NCI-H446 treated with DMSO at 0.1 percent for 48 hours (cell line): ENCODE measurements at regions not wholly inside any gene's neighbourhood (a gene's known extent, or its start where the extent isn't known, plus 50 kb on each side); places are given as distances from the start of the nearest gene placed in this dataset.
"Not testable (repeated sequence)": the region's sequence is repeated elsewhere in the genome, so short reads cannot be mapped to it uniquely, and the experiment has no call there.

Experiments used
- DNase-seq: peaks from one replicate; lab custom pipeline; 2025; lab: John Stamatoyannopoulos, UW

- DNase-seq, result no peak
Measured at GRCh38 chr15:45948181-45948621, 313.4 kb downstream of the SQOR start.

DNA sequence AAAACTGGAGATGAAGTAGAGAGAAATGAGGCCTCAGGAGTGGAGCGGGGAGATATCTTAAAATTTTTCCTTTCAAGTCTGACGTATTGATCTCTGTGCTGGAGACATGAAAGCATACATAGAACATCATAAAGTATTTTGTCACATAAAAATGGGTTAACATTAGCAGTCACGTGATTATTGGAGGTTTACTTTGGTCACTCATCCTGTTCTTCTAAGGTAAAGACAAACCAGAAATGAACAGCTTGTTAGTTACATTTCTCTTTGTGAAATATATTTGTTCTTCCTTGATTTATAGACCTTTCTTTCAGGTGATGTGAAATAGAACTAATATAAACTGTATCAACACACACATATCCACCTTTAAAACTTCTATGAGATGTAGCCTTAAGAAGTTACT is 324.1 kb downstream of the SQOR start:
- no peak for DNase-seq

GRCh38 chr15:45962733-45963132 is 327.9 kb downstream of the SQOR start:
- no peak for DNase-seq

- no peak for DNase-seq
Measured at GRCh38 chr15:45970542-45970941, 335.7 kb downstream of the SQOR start.

- no peak for DNase-seq
Measured at GRCh38 chr15:45980366-45980765, 345.5 kb downstream of the SQOR start.

GRCh38 chr15:45981625-45982024 is 346.8 kb downstream of the SQOR start:
- no peak for DNase-seq

DNA sequence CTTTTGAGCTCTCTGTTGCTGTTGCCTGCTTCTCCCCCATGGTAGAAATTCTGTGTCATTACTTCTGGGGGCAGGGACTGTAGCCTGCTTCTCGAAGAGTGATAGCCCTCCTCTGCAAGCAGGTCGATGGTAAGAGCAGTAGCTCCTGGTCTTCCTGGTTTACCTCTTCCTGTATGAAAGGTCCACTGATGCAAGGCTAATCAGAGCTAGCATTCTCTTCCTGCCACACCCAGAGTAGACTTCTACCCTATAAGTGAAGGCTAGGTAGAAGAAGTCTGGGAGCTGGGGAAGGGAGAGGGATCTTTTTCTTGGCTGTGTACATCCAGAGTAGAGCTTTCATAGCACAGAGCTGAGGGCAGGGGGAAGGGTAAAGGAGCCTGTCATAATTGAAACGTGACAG is 357.0 kb downstream of the SQOR start:
- no peak for DNase-seq

GRCh38 chr15:45993072-45993471 is 358.2 kb downstream of the SQOR start:
- no peak for DNase-seq

- DNase-seq, result no peak
Measured at GRCh38 chr15:45993508-45993907, 358.7 kb downstream of the SQOR start.

DNA sequence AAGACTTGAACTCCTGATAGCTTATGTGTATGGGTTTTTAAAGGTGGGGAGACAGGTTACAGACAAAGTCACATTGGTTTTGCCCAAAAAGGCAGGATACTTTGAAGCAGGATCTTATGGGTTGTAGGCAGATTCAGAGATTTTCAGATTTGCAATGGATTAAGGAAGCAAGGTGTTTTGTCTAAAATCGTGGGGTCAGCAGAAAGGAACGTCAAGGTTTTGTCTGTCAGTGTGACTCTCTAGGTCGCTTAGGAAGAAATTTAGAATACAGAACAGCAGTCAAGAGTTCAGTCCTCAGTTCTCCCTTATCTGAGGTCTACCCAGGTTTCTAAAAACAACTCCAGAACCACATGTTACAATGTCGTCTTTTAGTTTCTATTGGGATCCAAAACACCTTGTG is 361.0 kb downstream of the SQOR start:
- no peak for DNase-seq

- no peak for DNase-seq
Measured at GRCh38 chr15:46014532-46014931, 379.7 kb downstream of the SQOR start.

- DNase-seq, result no peak
Measured at GRCh38 chr15:46034755-46035154, 399.9 kb downstream of the SQOR start.

GRCh38 chr15:46039703-46040102 is 404.9 kb downstream of the SQOR start:
- no peak for DNase-seq

GRCh38 chr15:46041905-46042304 is 407.1 kb downstream of the SQOR start:
- DNase-seq, result no peak

GRCh38 chr15:46059921-46060594 is 425.2 kb downstream of the SQOR start:
- no peak for DNase-seq

GRCh38 chr15:46061002-46061401 is 426.2 kb downstream of the SQOR start:
- DNase-seq, result no peak

GRCh38 chr15:46077220-46077619 is 442.4 kb downstream of the SQOR start:
- DNase-seq, result no peak

DNA sequence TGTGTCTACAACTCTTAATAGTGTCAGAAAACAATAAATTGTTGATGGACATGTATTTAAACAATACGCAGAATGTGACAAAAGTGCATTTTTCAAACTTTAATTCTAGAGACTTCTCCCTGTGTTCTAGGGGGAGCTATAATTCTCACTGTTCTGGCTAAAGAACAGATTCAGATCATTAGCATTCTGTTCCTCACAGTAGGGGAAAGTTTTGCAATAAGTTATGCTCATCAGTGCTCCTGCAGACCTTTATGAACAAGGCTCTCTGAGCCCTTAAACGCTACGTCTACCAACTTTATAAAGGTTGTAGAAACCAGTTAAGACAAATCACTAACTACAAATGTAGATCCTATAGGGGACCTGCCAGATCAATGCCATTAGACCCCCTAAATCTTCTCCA is 444.2 kb downstream of the SQOR start:
- DNase-seq, result no peak

GRCh38 chr15:46080016-46080415 is 445.2 kb downstream of the SQOR start:
- peak; percentile 41 for DNase-seq

DNA sequence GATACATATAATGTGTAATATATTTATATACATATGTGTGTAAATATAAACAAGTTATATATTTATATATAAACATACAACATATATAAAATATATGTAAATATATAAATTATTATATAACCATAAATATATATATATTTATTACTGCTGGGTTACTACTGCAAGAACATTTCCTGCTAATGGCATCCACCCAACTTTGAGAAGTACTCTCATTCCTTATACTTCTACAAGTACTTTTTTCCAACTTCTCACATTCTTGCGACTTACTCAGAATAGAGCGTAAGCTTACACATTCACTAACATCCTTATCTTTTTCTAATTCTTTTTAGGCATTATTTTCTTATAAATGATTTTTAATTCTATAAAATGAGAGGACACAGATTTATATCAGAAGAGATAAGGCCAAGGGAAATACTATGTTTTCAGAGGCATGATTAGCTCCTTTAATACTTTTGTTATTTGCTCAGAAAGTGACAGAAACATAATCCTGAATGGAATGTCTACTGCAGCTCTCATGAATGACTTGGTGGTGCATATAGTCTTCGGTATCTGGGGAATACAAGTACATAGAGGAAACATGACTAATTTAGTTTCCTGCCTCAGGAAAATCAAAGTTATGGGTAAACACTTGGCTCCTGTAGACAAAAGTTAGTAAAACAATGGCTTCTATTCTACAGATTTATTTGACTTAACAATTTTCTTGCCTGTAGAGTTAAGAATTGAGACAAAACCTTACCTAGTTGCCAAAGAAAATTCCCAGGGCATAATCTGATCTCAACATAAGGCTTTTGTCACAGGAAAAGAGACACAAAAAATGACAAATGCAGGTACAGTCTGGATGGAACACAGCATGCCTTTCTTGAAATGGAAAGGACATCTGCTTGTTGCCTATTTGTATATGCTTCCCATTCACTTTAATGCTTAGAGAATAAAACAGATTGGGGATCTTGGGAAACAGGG is 453.9 kb downstream of the SQOR start:
- no peak for DNase-seq

DNA sequence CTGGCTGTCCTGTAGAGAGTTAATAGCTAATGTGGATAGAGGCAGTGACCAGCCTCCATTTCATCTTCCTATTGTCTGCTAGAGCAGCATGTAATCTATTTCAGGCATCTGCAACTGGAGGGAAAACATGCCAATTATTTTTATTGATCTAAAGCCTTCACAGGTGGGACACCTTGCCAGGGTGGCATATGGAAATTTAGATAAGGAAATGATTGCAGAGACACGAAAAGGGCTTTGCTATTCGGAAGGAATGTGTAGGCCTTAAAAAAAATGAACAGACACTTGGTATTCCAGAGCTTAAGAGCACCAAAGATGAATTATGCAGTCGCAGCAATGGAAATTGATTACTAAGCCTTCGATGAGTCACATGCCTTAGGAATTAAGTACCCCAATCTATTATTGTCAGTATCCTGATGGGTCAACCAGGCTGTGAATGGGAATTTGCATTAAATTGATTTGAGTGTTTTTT is 454.7 kb downstream of the SQOR start:
- DNase-seq, result no peak

DNA sequence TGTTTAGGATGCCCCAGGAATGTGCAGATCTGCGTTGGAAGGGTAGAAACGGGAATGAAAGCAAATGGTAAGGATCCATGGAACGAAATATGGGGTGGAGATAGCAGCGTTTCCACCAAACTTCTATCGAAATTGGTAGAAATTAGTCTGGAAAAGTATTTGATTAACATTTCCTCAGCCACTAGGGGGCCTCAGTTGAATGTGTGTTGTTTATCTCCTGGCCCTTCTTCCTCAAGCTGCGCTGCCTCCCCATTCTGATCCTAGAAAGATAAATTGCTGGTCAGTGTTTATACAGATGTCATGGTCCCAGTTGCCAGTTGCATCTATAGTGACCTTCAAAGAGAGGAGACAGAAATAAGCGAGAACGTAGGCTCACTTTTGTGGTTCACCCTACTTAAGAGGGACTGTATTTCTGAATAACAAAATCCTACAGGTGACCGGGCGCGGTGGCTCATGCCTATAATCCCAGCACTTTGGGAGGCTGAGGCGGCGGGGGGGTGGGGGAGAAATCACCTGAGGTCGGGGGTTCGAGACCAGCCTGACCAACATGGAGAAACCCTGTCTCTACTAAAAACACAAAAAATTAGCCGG is 457.1 kb downstream of the SQOR start:
- peak; percentile 0 for DNase-seq

DNA sequence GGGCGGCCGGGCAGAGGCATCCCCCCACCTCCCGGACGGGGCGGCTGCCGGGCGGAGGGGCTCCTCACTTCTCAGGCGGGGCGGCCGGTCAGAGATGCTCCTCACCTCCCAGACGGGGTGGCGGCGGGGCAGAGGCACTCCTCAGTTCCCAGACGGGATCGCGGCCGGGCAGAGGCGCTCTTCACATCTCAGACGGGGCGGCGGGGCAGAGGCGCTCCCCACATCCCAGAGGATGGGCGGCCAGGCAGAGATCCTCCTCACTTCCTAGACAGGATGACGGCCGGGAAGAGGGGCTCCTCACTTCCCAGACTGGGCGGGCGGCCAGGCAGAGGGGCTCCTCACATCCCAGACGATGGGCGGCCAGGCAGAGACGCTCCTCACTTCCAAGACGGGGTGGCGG is 463.2 kb downstream of the SQOR start:
- DNase-seq, result not testable (repeated sequence)
